ENCODE measurements at regions not wholly inside any gene's neighbourhood (a gene's known extent, or its start where the extent isn't known, plus 50 kb on each side); places are given as distances from the start of the nearest gene placed in this dataset.

DNA sequence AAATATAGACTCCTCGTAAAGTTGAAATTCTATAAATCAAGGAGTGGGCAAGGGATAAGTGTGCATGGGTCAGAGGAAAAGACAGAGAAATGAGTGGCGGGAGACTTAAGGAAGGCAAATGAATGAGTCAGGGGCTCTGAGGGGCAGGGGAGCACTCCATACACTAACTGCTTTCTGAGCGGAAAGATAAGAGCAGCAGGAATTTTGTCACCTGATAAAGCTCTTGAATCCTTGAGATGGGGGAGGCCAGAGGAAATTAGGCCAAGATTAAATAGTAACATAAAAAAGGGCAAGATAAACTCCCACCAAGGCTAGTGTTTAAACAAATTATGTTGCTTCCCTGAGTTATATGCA is 191.0 kb upstream of the S1PR3 start:
- Histone ChIP-seq H3K4me2 (ENCODE audit: low read length) (no peak overlapping the region), H3K4me1 (ENCODE audit: insufficient read depth, low read length, poor library complexity, severe bottlenecking) (peaks cover 10% of the 10 kb centered on the region), H3K79me2 (ENCODE audit: insufficient read depth, low read depth, low read length) (no peaks in the 10 kb centered on the region), H4K20me1 (ENCODE audit: insufficient read depth, low read length) (no peaks in the 10 kb centered on the region), H3K36me3 (ENCODE audit: insufficient read depth, low read length) (no peaks in the 10 kb centered on the region), H3K9me3 (ENCODE audit: low read length) (no peaks in the 10 kb centered on the region), H3K9me2 (ENCODE audit: insufficient read depth, low read length) (no peaks in the 10 kb centered on the region), H3K4me3 (ENCODE audit: low read depth, low read length, poor library complexity, severe bottlenecking) (no peak overlapping the region), H3K27ac (ENCODE audit: low read depth, low read length, poor library complexity, severe bottlenecking) (no peak overlapping the region), H2AFZ (ENCODE audit: low read length) (no peak overlapping the region)
- TF ChIP-seq, protein P1, sequence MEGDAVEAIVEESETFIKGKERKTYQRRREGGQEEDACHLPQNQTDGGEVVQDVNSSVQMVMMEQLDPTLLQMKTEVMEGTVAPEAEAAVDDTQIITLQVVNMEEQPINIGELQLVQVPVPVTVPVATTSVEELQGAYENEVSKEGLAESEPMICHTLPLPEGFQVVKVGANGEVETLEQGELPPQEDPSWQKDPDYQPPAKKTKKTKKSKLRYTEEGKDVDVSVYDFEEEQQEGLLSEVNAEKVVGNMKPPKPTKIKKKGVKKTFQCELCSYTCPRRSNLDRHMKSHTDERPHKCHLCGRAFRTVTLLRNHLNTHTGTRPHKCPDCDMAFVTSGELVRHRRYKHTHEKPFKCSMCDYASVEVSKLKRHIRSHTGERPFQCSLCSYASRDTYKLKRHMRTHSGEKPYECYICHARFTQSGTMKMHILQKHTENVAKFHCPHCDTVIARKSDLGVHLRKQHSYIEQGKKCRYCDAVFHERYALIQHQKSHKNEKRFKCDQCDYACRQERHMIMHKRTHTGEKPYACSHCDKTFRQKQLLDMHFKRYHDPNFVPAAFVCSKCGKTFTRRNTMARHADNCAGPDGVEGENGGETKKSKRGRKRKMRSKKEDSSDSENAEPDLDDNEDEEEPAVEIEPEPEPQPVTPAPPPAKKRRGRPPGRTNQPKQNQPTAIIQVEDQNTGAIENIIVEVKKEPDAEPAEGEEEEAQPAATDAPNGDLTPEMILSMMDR (conservative IDR thresholded peaks at IDR 0.05; ENCODE audit: low read length) = no peak
- no peak for TF ChIP-seq EZH2phosphoT487 (IDR thresholded peaks at IDR 0.05; ENCODE audit: borderline replicate concordance, low read depth, low read length)
- ChIA-PET CTCF (ENCODE audit: unreplicated experiment) (no interaction called here), POLR2A (no interaction called here)
- no TSS peak for BruUV-seq (replicated peaks)
- intact Hi-C loops (cut with micrococcal nuclease; ENCODE audit: unreplicated experiment) = no loop called here
- no peak for DNase-seq (ENCODE audit: low spot score)

DNA sequence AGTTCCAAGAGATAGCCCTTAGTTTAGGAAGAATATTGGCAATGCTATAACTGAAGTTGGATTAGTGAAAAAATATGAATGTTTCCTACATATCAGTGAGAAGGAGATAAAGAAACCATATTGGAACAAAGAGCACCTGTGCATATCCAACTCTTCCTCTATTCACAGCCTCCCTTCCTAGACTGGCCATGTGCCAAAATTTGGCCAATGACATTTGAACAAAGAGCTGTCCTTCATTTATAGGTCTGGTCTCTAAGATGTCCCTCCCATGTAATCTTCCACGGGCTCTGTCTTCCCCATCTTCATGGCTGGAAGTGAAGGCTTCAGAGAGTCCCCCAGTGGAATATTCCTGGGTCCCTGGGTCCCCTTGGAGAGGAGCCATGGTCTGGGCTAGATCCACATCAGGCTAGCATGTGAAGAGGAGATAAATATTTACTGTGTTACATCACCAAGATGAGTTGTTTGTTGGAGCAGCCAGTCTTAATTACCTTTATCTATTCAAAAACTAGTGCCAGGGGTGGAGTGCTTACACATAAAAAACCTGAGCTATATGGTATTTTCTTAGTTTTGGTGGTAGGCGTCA is 190.0 kb upstream of the S1PR3 start:
- DNase-seq (ENCODE audit: low spot score) = no peak

DNA sequence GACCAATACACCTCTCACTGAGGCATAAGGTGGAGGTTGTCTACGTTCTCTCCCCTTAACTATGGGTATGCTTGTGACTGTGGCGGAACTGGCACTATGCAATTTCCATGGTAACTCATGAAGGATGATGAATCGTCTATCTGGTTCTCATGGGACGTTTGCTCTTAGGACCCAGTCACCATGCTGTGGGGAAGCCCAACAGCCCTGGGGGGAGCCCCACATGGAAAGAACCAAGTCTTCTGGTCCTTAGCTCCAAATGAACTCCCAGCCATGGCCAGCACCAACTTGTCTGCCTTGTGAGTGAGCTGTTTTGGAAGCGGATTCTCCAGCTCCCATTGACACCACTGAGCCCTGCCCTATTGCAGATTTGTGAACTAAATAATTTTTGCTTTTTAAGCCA is 188.7 kb upstream of the S1PR3 start:
- intact Hi-C loops (cut with micrococcal nuclease; ENCODE audit: unreplicated experiment) = no loop called here
- H3K27ac ChIP-seq (ENCODE audit: low read depth, low read length, poor library complexity, severe bottlenecking) = no peak overlapping the region
- H3K4me2 ChIP-seq (ENCODE audit: low read length) = no peak overlapping the region
- no peaks in the 10 kb centered on the region for H4K20me1 ChIP-seq (ENCODE audit: insufficient read depth, low read length)
- POLR2A ChIA-PET = no interaction called here
- H3K4me3 ChIP-seq (ENCODE audit: low read depth, low read length, poor library complexity, severe bottlenecking) = no peak overlapping the region
- H3K9me3 ChIP-seq (ENCODE audit: low read length) = no peaks in the 10 kb centered on the region
- BruUV-seq (replicated peaks) = no TSS peak
- H3K36me3 ChIP-seq (ENCODE audit: insufficient read depth, low read length) = no peaks in the 10 kb centered on the region
- H3K9me2 ChIP-seq (ENCODE audit: insufficient read depth, low read length) = no peaks in the 10 kb centered on the region
- H2AFZ ChIP-seq (ENCODE audit: low read length) = no peak overlapping the region
- no peak for TF ChIP-seq EZH2phosphoT487 (IDR thresholded peaks at IDR 0.05; ENCODE audit: borderline replicate concordance, low read depth, low read length)
- TF ChIP-seq, protein P1 (conservative IDR thresholded peaks at IDR 0.05; ENCODE audit: low read length) = no peak
- CTCF ChIA-PET (ENCODE audit: unreplicated experiment) = no interaction called here
- no peak for DNase-seq (ENCODE audit: low spot score)
- no peaks in the 10 kb centered on the region for H3K79me2 ChIP-seq (ENCODE audit: insufficient read depth, low read depth, low read length)
- H3K4me1 ChIP-seq (ENCODE audit: insufficient read depth, low read length, poor library complexity, severe bottlenecking) = peaks cover 10% of the 10 kb centered on the region

More for the DNA sequence above, 190.0 kb upstream of the S1PR3 start:
- H3K4me3 ChIP-seq (ENCODE audit: low read depth, low read length, poor library complexity, severe bottlenecking) = no peak overlapping the region
- no peak overlapping the region for H3K4me2 ChIP-seq (ENCODE audit: low read length)
- no peaks in the 10 kb centered on the region for H3K9me3 ChIP-seq (ENCODE audit: low read length)
- peaks cover 10% of the 10 kb centered on the region for H3K4me1 ChIP-seq (ENCODE audit: insufficient read depth, low read length, poor library complexity, severe bottlenecking)
- no peak overlapping the region for H3K27ac ChIP-seq (ENCODE audit: low read depth, low read length, poor library complexity, severe bottlenecking)
- POLR2A ChIA-PET = interaction anchor here (0.9 kb wide), 1 partner anchor 56 kb away, joined by 5 read pairs; no protein-coding TSS in a partner anchor
- no peak overlapping the region for H2AFZ ChIP-seq (ENCODE audit: low read length)
- TF ChIP-seq, protein P1 (conservative IDR thresholded peaks at IDR 0.05; ENCODE audit: low read length) = no peak
- TF ChIP-seq EZH2phosphoT487 (IDR thresholded peaks at IDR 0.05; ENCODE audit: borderline replicate concordance, low read depth, low read length) = no peak
- intact Hi-C loops (cut with micrococcal nuclease; ENCODE audit: unreplicated experiment) = no loop called here
- no peaks in the 10 kb centered on the region for H3K9me2 ChIP-seq (ENCODE audit: insufficient read depth, low read length)
- H3K36me3 ChIP-seq (ENCODE audit: insufficient read depth, low read length) = no peaks in the 10 kb centered on the region
- no peaks in the 10 kb centered on the region for H4K20me1 ChIP-seq (ENCODE audit: insufficient read depth, low read length)
- CTCF ChIA-PET (ENCODE audit: unreplicated experiment) = no interaction called here
- BruUV-seq (replicated peaks) = no TSS peak
- no peaks in the 10 kb centered on the region for H3K79me2 ChIP-seq (ENCODE audit: insufficient read depth, low read depth, low read length)

All from OCI-LY7 (cell line).